Astrocyte (in vitro differentiated cells and primary cell): ENCODE measurements at regions not wholly inside any gene's neighbourhood (a gene's known extent, or its start where the extent isn't known, plus 50 kb on each side); places are given as distances from the start of the nearest gene placed in this dataset.

Experiments used
- CTCF ChIP-seq: IDR thresholded peaks from 2 replicates; pipeline ENCODE4 v1.5.1; 2011; ENCODE audit warnings: low read depth, mild to moderate bottlenecking, inconsistent platforms, low read length, moderate library complexity; ENCODE audit not compliant: insufficient read depth
- EZH2 ChIP-seq: IDR thresholded peaks from 2 replicates; pipeline ENCODE4 v1.6.1; 2012; ENCODE audit warnings: mild to moderate bottlenecking, low read length, inconsistent platforms; ENCODE audit not compliant: insufficient read depth

GRCh38 chr6:1136827-1137226 is 175.1 kb upstream of the FOXQ1 start:
- TF ChIP-seq CTCF = no peak
- TF ChIP-seq EZH2 = no peak
